Vagina (tissue), 2 donors: ENCODE measurements at regions not wholly inside any gene's neighbourhood (a gene's known extent, or its start where the extent isn't known, plus 50 kb on each side); places are given as distances from the start of the nearest gene placed in this dataset.
"Not testable (repeated sequence)": the region's sequence is repeated elsewhere in the genome, so short reads cannot be mapped to it uniquely, and the experiment has no call there.

Experiments
- DNase-seq, 2 donors: peaks; one replicate each; pipeline ENCODE4 v3.0.0-alpha.2; 2017; ENCODE audit errors: extremely low spot score in 2 of 2
- H3K27ac ChIP-seq: fragments of 200-600 bp; sonication (generic); one replicate; pipeline ENCODE4 v1.5.1; 2019
- H3K27me3 ChIP-seq: fragments of 200-600 bp; sonication (generic); one replicate; pipeline ENCODE4 v1.5.1; 2019
- H3K36me3 ChIP-seq, 2 donors: fragments of 200-600 bp; sonication (generic); one replicate each; pipeline ENCODE4 v1.5.1; 2017 to 2019
- H3K4me1 ChIP-seq: fragments of 200-600 bp; sonication (generic); one replicate; pipeline ENCODE4 v1.5.1; 2019
- H3K4me3 ChIP-seq, 2 donors: fragments of 200-600 bp; sonication (generic); 1 replicate in 1 of 2; 2 replicates in 1 of 2; pipeline ENCODE4 v1.5.1; 2016 to 2019
- H3K9me3 ChIP-seq: fragments of 200-600 bp; sonication (generic); one replicate; pipeline ENCODE4 v1.5.1; 2019
- CTCF ChIP-seq, 3 experiments: fragments of 450-650 bp in 2 of 3; fragments of 200-600 bp in 1 of 3; sonication (generic) in 1 of 3; IDR thresholded peaks; one replicate each; pipeline ENCODE4 v1.5.1; 2017 to 2019; ENCODE audit warnings: antibody characterized with exemption in 3 of 3, mild to moderate bottlenecking in 2 of 3, moderate library complexity in 2 of 3
- POLR2A ChIP-seq, 2 donors: fragments of 450-650 bp; IDR thresholded peaks; one replicate each; pipeline ENCODE4 v1.6.1; 2017; ENCODE audit warnings: antibody characterized with exemption in 2 of 2, mild to moderate bottlenecking in 2 of 2, moderate library complexity in 2 of 2
- POLR2AphosphoS5 ChIP-seq, 2 donors: sonication (generic); formaldehyde crosslinking; IDR thresholded peaks; one replicate each; pipeline ENCODE4 v1.9.0; 2017; ENCODE audit warnings: antibody characterized with exemption in 2 of 2, mild to moderate bottlenecking in 2 of 2, low read depth in 1 of 2; ENCODE audit not compliant: insufficient read depth in 1 of 2
- intact Hi-C: fragments of 100-400 bp; cut with DNase I; formaldehyde crosslinking; loops from one replicate; pipeline ENCODE4 v1.15.1; 2023

- H3K36me3 ChIP-seq: no peaks in the 10 kb centered on the region
- no peak overlapping the region for H3K27ac ChIP-seq
- intact Hi-C loops: no loop called here
- DNase-seq: no peak
- no peak overlapping the region for H3K4me3 ChIP-seq
- TF ChIP-seq CTCF (IDR thresholded peaks at IDR 0.05): no peak
- TF ChIP-seq POLR2A (IDR thresholded peaks at IDR 0.05): no peak
- TF ChIP-seq POLR2AphosphoS5 (IDR thresholded peaks at IDR 0.05; ENCODE audit: insufficient read depth in 1 of 2, low read depth in 1 of 2): no peak
- H3K27me3 ChIP-seq: no peaks in the 10 kb centered on the region
- H3K9me3 ChIP-seq: no peaks in the 10 kb centered on the region
- H3K4me1 ChIP-seq: no peaks in the 10 kb centered on the region
These were observed 87.1 kb upstream of the STEAP1 start for GRCh38 chr7:90067171-90067570.

- DNase-seq, H3K4me1 ChIP-seq, H3K9me3 ChIP-seq, intact Hi-C loops, H3K27me3 ChIP-seq, H3K36me3 ChIP-seq, H3K4me3 ChIP-seq, H3K27ac ChIP-seq: not testable (repeated sequence)
These were observed 84.0 kb upstream of the STEAP1 start for GRCh38 chr7:90070238-90070637.

GRCh38 chr7:90078921-90079320, 75.3 kb upstream of the STEAP1 start:
- H3K36me3 ChIP-seq: no peaks in the 10 kb centered on the region
- no peaks in the 10 kb centered on the region for H3K4me1 ChIP-seq
- TF ChIP-seq POLR2A (IDR thresholded peaks at IDR 0.05) (no peak), CTCF (IDR thresholded peaks at IDR 0.05) (no peak), POLR2AphosphoS5 (IDR thresholded peaks at IDR 0.05; ENCODE audit: insufficient read depth in 1 of 2, low read depth in 1 of 2) (no peak)
- no peak for DNase-seq
- H3K4me3 ChIP-seq: no peak overlapping the region
- no peaks in the 10 kb centered on the region for H3K27me3 ChIP-seq
- H3K9me3 ChIP-seq: no peaks in the 10 kb centered on the region
- intact Hi-C loops: no loop called here
- no peak overlapping the region for H3K27ac ChIP-seq

GRCh38 chr7:90081621-90082020, 72.6 kb upstream of the STEAP1 start:
- no peak overlapping the region for H3K4me3 ChIP-seq
- intact Hi-C loops: no loop called here
- H3K27ac ChIP-seq: no peak overlapping the region

GRCh38 chr7:90092506-90092905, 61.8 kb upstream of the STEAP1 start:
- Histone ChIP-seq H3K4me1 (no peaks in the 10 kb centered on the region), H3K9me3 (no peaks in the 10 kb centered on the region), H3K36me3 (no peaks in the 10 kb centered on the region), H3K27ac (no peak overlapping the region), H3K4me3 (no peak overlapping the region), H3K27me3 (no peaks in the 10 kb centered on the region)
- intact Hi-C loops: no loop called here
- TF ChIP-seq CTCF (IDR thresholded peaks at IDR 0.05): no peak
- TF ChIP-seq POLR2AphosphoS5 (IDR thresholded peaks at IDR 0.05; ENCODE audit: insufficient read depth in 1 of 2, low read depth in 1 of 2): no peak
- TF ChIP-seq POLR2A (IDR thresholded peaks at IDR 0.05): no peak
- DNase-seq: no peak

More at GRCh38 chr7:90081621-90082020, 72.6 kb upstream of the STEAP1 start:
- no peaks in the 10 kb centered on the region for H3K9me3 ChIP-seq
- no peaks in the 10 kb centered on the region for H3K36me3 ChIP-seq
- H3K27me3 ChIP-seq: no peaks in the 10 kb centered on the region
- no peaks in the 10 kb centered on the region for H3K4me1 ChIP-seq
- no peak for DNase-seq
- TF ChIP-seq CTCF (IDR thresholded peaks at IDR 0.05) (no peak), POLR2A (IDR thresholded peaks at IDR 0.05) (no peak), POLR2AphosphoS5 (IDR thresholded peaks at IDR 0.05; ENCODE audit: insufficient read depth in 1 of 2, low read depth in 1 of 2) (no peak)

- no peak for DNase-seq
- Histone ChIP-seq H3K4me3 (no peak overlapping the region), H3K36me3 (no peaks in the 10 kb centered on the region), H3K27ac (no peak overlapping the region), H3K27me3 (no peaks in the 10 kb centered on the region), H3K9me3 (no peaks in the 10 kb centered on the region), H3K4me1 (no peaks in the 10 kb centered on the region)
- intact Hi-C loops: no loop called here
- TF ChIP-seq POLR2A (IDR thresholded peaks at IDR 0.05): no peak
- TF ChIP-seq POLR2AphosphoS5 (IDR thresholded peaks at IDR 0.05; ENCODE audit: insufficient read depth in 1 of 2, low read depth in 1 of 2): no peak
- TF ChIP-seq CTCF (IDR thresholded peaks at IDR 0.05): no peak
These were observed 60.2 kb upstream of the STEAP1 start for GRCh38 chr7:90094030-90094429.
